ENCODE measurements at regions not wholly inside any gene's neighbourhood (a gene's known extent, or its start where the extent isn't known, plus 50 kb on each side); places are given as distances from the start of the nearest gene placed in this dataset.

DNA sequence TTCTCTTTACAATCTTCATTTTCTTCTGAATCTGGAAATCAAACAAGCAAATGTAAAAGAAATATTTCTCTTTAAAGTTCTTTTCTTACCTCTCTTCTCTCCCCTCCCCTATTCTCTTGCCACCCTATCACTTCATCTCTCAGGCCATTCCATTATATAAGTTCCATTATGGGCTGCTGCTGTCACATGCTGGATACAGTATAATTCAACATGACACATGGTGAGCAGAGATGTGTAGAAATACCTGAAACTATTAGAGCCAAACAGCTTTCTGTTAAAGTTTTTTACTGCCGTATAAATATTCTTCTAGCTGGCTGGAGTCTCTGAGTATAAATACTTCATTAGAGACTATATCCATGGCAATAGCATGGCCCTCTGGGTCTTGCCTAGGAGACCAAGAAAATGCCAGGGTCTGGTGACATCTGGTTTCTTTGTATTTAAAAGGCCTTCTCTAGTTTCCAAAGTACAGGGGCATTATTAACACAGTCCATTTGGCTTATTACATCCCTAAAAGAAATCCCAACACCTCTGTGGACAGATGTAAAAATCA, 139.6 kb downstream of the TFAP2B start:
- TF ChIP-seq, protein P1, sequence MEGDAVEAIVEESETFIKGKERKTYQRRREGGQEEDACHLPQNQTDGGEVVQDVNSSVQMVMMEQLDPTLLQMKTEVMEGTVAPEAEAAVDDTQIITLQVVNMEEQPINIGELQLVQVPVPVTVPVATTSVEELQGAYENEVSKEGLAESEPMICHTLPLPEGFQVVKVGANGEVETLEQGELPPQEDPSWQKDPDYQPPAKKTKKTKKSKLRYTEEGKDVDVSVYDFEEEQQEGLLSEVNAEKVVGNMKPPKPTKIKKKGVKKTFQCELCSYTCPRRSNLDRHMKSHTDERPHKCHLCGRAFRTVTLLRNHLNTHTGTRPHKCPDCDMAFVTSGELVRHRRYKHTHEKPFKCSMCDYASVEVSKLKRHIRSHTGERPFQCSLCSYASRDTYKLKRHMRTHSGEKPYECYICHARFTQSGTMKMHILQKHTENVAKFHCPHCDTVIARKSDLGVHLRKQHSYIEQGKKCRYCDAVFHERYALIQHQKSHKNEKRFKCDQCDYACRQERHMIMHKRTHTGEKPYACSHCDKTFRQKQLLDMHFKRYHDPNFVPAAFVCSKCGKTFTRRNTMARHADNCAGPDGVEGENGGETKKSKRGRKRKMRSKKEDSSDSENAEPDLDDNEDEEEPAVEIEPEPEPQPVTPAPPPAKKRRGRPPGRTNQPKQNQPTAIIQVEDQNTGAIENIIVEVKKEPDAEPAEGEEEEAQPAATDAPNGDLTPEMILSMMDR (IDR thresholded peaks at IDR 0.05; ENCODE audit: borderline replicate concordance, control extremely low read depth, extremely low read depth, insufficient read depth, missing control alignments): no peak
- in situ Hi-C loops (cut with MboI; ENCODE audit: low sequenced_read_pairs, unreplicated experiment): no loop called here
- no peak for DNase-seq (ENCODE audit: low spot score)

DNA sequence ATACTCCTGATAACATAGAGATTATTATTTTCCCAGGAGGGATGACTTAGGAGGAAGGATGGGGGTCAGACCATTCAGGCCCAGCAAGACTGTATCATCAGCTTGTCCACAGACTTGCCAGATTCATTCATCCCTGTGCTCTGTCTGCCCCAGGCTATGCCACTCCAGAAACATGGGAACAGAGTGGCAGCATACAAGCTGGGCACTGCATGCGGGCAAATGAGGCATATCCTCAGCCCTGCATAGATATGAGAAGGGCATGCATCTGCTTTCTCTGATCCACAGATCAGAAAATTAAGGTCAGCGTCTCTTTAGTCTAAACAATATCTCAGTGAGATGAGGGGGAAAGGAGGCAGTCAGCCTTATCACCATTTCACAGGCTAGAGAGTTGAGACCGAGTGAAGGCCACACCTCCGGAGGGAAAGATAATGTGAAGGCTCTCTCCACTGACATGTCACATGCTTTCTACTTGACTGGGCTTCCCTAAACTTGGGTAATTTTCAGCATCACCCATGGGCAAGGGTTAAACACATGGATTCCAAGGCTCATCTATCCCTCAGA, 140.5 kb downstream of the TFAP2B start:
- in situ Hi-C loops (cut with MboI; ENCODE audit: low sequenced_read_pairs, unreplicated experiment): no loop called here
- DNase-seq (ENCODE audit: low spot score): no peak
- TF ChIP-seq, protein P1 (IDR thresholded peaks at IDR 0.05; ENCODE audit: borderline replicate concordance, control extremely low read depth, extremely low read depth, insufficient read depth, missing control alignments): no peak

DNA sequence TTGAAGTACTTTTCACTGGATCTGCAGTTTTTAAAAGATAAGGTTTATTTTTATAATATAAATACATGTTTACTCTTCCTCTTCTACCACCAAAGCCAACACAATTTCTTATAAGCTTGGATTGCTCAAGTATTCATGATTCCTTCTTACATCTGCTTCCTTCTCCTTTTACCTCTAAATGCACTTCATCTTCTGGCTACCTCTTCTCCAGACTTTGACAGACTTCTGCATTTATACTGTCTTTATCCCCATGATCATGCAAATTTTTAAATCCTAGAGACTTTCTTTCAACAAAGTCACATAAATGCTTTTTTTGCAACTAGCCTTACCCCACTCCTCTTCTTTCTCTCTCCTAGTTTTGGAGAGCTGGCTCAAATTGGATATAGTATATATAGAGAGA, 142.9 kb downstream of the TFAP2B start:
- no peak for DNase-seq (ENCODE audit: low spot score)
- TF ChIP-seq, protein P1 (IDR thresholded peaks at IDR 0.05; ENCODE audit: borderline replicate concordance, control extremely low read depth, extremely low read depth, insufficient read depth, missing control alignments): no peak
- in situ Hi-C loops (cut with MboI; ENCODE audit: low sequenced_read_pairs, unreplicated experiment): no loop called here

DNA sequence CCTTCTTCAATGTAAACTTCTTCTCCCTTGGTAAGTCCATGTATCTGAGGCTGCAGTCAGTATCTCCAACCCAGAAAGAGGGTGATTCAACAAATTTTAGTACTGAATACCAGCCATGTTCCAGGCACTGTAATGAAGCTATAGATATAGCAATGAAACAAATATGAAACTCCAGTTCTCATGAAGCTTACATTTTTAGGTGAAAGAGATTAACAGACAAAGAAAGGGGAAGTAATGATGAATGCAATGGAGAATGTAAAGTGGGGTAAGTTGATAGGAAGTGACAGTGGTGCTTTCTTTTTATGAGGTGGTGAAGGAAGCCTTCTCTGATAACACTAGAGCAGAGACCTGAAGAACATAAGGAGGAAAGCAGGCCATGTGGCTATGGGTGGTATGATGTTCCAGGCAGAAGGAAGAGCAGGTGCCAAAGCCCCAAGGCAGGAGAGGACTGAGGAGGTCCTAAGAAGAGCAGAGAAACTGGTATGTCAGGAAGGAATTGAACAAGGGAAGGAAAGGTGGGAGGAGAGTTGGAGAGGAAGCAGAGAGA, 143.6 kb downstream of the TFAP2B start:
- in situ Hi-C loops (cut with MboI; ENCODE audit: low sequenced_read_pairs, unreplicated experiment): no loop called here
- DNase-seq (ENCODE audit: low spot score): no peak
- TF ChIP-seq, protein P1 (IDR thresholded peaks at IDR 0.05; ENCODE audit: borderline replicate concordance, control extremely low read depth, extremely low read depth, insufficient read depth, missing control alignments): no peak

DNA sequence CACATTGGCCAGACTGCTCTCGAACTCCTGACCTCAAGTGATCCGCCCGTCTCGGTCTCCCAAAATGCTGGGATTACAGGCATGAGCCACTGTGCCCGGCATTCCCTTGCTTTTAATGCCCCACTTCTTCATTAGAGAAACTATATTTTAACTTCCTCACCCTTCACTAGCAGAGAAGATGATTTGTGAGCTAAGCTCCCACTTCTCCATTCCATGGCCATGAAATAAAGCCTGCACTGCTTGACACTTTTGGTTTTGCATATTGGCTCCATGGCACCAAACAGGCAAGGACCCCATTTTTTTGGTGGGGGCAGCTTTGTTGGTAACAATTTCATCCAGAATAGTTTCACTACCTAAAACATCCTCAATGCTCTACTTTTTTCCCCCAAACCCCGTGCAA, 145.3 kb downstream of the TFAP2B start:
- in situ Hi-C loops (cut with MboI; ENCODE audit: low sequenced_read_pairs, unreplicated experiment): no loop called here
- TF ChIP-seq, protein P1 (IDR thresholded peaks at IDR 0.05; ENCODE audit: borderline replicate concordance, control extremely low read depth, extremely low read depth, insufficient read depth, missing control alignments): no peak
- no peak for DNase-seq (ENCODE audit: low spot score)

DNA sequence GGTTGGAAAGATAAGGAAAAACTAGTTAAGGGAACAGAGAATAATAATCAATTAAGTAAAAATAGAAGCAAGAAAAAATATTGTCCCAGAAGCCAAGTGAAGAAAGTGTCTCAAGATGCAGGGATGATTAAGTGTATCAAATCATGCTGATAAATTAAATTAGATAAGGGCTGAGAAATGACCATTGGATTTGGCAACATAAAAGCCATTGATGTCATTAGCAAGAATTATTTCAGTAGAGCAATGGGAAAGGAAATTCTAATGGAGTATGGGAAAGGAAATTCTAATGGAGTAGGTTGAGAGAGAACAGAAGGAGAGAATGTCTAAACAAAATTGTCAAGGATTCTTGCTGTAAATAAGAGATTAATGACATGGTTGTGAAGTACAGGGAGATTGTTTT, 146.8 kb downstream of the TFAP2B start:
- in situ Hi-C loops (cut with MboI; ENCODE audit: low sequenced_read_pairs, unreplicated experiment): no loop called here
- TF ChIP-seq, protein P1 (IDR thresholded peaks at IDR 0.05; ENCODE audit: borderline replicate concordance, control extremely low read depth, extremely low read depth, insufficient read depth, missing control alignments): no peak
- DNase-seq (ENCODE audit: low spot score): no peak

Measured in GM13976 (cell line).